ENCODE measurements at regions not wholly inside any gene's neighbourhood (a gene's known extent, or its start where the extent isn't known, plus 50 kb on each side); places are given as distances from the start of the nearest gene placed in this dataset.

GRCh38 chr9:73684601-73685000 lies 532.9 kb downstream of the ANXA1 start:
- no peak for TF ChIP-seq CTCF (IDR thresholded peaks at IDR 0.05; ENCODE audit: insufficient read depth, low read length, poor library complexity, severe bottlenecking)
- TF ChIP-seq EZH2phosphoT487 (conservative IDR thresholded peaks at IDR 0.05; ENCODE audit: low read length): no peak

Measured in SU-DHL-6 (cell line).